GM10248 (cell line): ENCODE measurements at regions not wholly inside any gene's neighbourhood (a gene's known extent, or its start where the extent isn't known, plus 50 kb on each side); places are given as distances from the start of the nearest gene placed in this dataset.

Source experiments
- CTCF ChIA-PET: fragments of 300-600 bp; sonication (Branson Sonifier 250); formaldehyde crosslinking; extraction: SDS; loops from one replicate; lab custom pipeline; 2021; ENCODE audit warnings: antibody characterized with exemption; lab: Yijun Ruan, JAX
- POLR2A ChIA-PET: fragments of 350-650 bp; sonication (Branson Sonifier 250); formaldehyde crosslinking; extraction: SDS; loops from one replicate; lab custom pipeline; 2020; ENCODE audit warnings: antibody characterized with exemption; lab: Yijun Ruan, JAX
- DNase-seq: peaks from one replicate; pipeline ENCODE4 v3.0.0; 2012; ENCODE audit errors: extremely low spot score
- TF ChIP-seq, protein P1 (sequence below): IDR thresholded peaks from 2 replicates; pipeline ENCODE4 v1.5.1; 2012; ENCODE audit warnings: mild to moderate bottlenecking, low read depth; ENCODE audit errors: extremely low read depth, missing control alignments, control extremely low read depth

DNA sequence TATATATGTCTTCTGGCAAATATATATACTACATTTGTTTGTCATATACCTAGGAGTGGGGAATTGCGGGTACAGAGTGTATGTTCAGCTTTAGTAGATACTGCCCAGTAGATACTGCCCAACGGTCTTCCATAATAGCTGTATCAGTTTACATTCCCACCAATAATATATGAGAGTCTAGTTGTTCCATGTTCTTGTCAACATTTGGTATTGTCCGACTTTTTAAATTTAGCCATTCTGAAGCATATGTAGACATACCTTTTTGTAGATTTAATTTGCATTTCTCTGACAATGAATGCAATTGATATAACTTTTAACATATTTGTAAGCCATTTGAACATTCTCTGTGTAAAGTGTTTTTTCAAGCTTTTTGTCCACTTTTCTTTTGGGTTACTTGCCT lies 99.0 kb upstream of the HIVEP3 start:
- DNase-seq: no peak
- TF ChIP-seq, protein P1, sequence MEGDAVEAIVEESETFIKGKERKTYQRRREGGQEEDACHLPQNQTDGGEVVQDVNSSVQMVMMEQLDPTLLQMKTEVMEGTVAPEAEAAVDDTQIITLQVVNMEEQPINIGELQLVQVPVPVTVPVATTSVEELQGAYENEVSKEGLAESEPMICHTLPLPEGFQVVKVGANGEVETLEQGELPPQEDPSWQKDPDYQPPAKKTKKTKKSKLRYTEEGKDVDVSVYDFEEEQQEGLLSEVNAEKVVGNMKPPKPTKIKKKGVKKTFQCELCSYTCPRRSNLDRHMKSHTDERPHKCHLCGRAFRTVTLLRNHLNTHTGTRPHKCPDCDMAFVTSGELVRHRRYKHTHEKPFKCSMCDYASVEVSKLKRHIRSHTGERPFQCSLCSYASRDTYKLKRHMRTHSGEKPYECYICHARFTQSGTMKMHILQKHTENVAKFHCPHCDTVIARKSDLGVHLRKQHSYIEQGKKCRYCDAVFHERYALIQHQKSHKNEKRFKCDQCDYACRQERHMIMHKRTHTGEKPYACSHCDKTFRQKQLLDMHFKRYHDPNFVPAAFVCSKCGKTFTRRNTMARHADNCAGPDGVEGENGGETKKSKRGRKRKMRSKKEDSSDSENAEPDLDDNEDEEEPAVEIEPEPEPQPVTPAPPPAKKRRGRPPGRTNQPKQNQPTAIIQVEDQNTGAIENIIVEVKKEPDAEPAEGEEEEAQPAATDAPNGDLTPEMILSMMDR: no peak
- POLR2A ChIA-PET: no interaction called here
- CTCF ChIA-PET: interaction anchor here (0.9 to 1.3 kb wide), 2 partner anchors 10 to 16 kb away, joined by 3 to 4 read pairs; no protein-coding TSS in a partner anchor

DNA sequence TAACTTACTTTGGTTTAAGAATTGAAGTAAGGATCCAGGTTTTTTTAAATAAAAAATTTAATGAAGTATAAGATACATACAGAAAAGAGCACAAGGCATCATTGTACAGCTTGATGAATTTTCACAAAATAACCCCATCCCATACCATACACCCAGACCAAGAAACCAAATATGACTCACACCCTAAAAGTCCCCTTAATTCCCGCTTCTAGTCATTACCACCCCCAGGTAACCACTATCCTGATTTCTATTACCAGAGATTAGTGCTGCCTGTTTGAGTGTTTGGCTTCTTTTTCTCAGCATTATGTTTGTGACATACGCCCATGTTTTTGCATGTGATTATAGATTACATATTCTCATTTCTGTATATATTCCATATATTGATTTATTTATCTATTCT lies 98.5 kb upstream of the HIVEP3 start:
- ChIA-PET CTCF (interaction anchor here (0.9 to 1.3 kb wide), 2 partner anchors 9 to 17 kb away, joined by 3 to 4 read pairs; no protein-coding TSS in a partner anchor), POLR2A (no interaction called here)
- DNase-seq: no peak
- TF ChIP-seq, protein P1: no peak

DNA sequence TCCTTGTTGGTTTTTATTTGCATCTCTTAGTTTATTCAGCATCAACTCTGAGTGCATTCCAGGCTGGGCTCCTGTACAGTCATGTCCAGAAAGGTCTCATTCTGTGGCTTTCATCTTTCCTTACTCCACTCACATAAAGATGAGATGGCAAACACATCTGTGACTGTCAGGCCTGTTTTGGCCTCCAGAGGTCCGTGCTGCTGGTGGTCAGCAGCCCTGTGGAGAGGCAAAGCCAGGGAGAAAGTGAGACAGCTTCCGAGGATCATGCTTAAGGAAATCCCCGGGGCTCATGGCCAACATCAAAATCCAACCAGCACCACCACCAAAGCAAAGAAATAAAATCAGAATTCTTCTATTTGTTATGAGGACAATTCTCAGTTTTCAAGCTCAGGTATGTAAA lies 96.1 kb upstream of the HIVEP3 start:
- CTCF ChIA-PET: interaction anchor here (0.8 to 1.4 kb wide), 4 partner anchors 12 to 752 kb away, joined by 3 read pairs; partner anchors contain the start of gene P3H1

DNA sequence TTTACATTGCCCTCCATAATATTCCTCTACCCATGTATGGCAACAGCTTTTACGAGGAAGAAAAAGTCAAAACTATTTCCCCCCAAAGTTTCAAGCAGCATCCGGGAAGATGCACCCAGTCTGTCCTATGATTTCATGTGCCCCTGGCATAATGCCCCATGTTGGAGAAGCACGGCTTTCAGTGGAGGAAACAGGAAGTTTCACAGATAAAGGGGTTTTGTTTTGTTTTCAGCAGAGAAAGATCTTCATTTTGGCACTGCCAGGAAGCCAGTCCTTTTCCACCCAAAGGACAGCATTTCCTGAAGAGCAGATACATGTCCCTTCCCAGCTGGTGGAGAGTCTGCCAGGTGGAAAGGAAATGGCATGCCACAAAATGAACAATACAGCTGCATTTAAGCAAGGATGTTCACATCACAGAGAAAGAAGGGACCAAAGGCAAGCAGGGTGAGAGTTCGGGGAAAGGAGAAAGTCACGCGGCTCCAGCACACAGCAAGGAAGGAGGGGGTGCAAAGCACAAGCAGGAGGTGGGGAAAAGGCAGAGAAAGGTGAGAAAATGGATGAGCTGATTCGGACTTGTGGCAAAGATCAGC lies 95.3 kb upstream of the HIVEP3 start:
- TF ChIP-seq, protein P1: no peak
- CTCF ChIA-PET: interaction anchor here (0.8 to 1.4 kb wide), 3 partner anchors 13 to 752 kb away, joined by 3 read pairs; partner anchors contain the start of gene P3H1
- no peak for DNase-seq
- POLR2A ChIA-PET: no interaction called here

More for the DNA sequence above, 96.1 kb upstream of the HIVEP3 start:
- TF ChIP-seq, protein P1: no peak
- DNase-seq: no peak
- POLR2A ChIA-PET: no interaction called here

DNA sequence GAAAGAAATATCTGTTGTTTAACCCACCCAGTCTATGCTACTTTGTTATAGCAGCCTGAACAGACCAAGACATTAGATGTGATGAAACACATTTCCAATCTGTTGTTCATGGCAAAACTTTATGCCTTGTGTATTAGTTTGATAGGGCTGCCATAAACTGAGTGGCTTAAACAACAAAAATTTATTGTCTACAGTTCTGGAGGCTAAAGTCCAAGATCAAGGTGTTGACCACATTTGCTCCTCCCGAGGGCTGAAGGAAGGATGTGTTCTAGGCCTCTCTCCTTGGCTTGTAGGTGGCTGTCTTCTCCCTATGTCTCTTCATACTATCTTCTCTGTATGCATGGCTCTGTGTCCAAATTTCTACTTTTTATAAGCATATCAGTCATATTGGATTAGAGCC lies 94.1 kb upstream of the HIVEP3 start:
- POLR2A ChIA-PET: no interaction called here

DNA sequence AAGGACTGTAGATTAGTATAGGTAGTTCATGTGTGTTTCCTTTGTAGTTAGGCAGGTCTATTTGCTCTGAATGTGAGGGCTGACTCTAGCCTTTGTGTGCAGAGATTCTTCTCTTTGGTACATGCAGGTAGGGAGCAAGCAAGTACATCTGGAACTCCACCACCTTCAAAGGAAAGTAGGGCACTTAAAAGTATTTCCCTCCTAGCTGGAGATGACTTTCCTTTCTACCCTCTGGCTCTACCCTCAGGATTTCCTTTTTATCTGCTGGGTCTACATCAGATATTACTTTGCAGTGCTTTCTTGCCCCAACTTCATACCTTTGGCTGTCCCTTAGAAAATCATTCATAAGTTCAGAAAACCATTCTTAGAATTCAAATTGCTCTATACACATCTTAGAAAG lies 91.7 kb upstream of the HIVEP3 start:
- TF ChIP-seq, protein P1: no peak
- ChIA-PET POLR2A (no interaction called here), CTCF (interaction anchor here (0.9 to 1.5 kb wide), 2 partner anchors 13 to 52 kb away, joined by 3 to 4 read pairs; no protein-coding TSS in a partner anchor)
- no peak for DNase-seq

More for the DNA sequence above, 94.1 kb upstream of the HIVEP3 start:
- no peak for DNase-seq
- TF ChIP-seq, protein P1: no peak
- CTCF ChIA-PET: interaction anchor here (1.6 kb wide), 1 partner anchor 17 kb away, joined by 5 read pairs; no protein-coding TSS in a partner anchor
